NB4 (cell line): ENCODE measurements at regions not wholly inside any gene's neighbourhood (a gene's known extent, or its start where the extent isn't known, plus 50 kb on each side); places are given as distances from the start of the nearest gene placed in this dataset.

Source experiments
- CTCF ChIP-seq: IDR thresholded peaks from one replicate; pipeline ENCODE4 v1.5.1; 2012; ENCODE audit warnings: low read depth, low read length
- MAX ChIP-seq: IDR thresholded peaks from 2 replicates; pipeline ENCODE4 v1.6.1; 2011; ENCODE audit warnings: low read depth, low read length
- MYC ChIP-seq: IDR thresholded peaks from 2 replicates; pipeline ENCODE4 v1.6.1; 2011; ENCODE audit warnings: low read depth, low read length
- POLR2A ChIP-seq: IDR thresholded peaks from 2 replicates; pipeline ENCODE4 v1.6.1; 2011; ENCODE audit warnings: mild to moderate bottlenecking; ENCODE audit not compliant: insufficient read length; ENCODE audit errors: extremely low read depth

- TF ChIP-seq CTCF (no peak), POLR2A (no peak), MAX (no peak), MYC (no peak)
These were observed 253.7 kb upstream of the PFKP start for GRCh38 chr10:2813693-2814092.
